Kidney capillary endothelial cell (primary cell): ENCODE measurements at regions not wholly inside any gene's neighbourhood (a gene's known extent, or its start where the extent isn't known, plus 50 kb on each side); places are given as distances from the start of the nearest gene placed in this dataset.
"Not testable (repeated sequence)": the region's sequence is repeated elsewhere in the genome, so short reads cannot be mapped to it uniquely, and the experiment has no call there.

Experiments used
- DNase-seq: peaks from one replicate; pipeline ENCODE4 v3.0.0-alpha.2; 2018; ENCODE audit warnings: low spot score

DNA sequence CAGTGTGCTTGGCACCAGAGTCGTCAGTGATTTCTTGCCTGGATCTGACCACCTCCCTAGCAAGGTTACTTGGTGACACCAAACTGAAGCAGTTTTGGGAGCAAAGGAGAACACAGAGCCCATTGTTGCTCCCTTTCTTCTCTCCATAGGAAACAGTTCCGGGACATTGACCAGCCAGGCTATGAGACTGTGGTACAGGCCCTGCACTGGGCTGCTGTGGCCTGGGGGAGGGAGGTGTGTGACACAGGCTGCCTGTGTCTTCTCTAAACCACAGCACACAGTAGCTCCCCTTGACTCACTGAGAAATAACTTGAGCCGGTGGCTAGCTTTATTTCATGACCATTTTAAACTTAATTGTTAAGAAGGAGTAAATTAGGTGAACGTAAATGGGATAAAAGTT, 214.8 kb upstream of the UBL3 start:
- DNase-seq, result no peak

DNA sequence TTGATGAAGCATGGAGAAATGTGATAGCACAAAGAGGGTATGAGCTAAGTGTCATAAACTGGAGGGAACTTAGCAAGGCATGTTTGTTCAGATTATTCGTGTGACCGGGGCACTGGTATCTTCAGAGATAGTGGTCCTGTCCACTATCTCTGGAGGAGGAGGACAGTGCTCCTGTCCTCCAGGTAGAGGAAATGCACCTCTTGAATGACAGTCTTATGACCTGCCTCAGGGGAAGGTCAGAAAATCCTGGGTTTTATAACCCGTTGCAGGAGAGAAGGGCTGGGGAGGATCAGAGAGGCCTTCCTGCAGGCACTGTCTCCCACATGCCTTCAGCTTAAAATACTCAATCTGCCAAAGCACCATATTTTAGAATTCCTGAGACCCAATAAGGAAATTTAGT, 213.5 kb upstream of the UBL3 start:
- no peak for DNase-seq

DNA sequence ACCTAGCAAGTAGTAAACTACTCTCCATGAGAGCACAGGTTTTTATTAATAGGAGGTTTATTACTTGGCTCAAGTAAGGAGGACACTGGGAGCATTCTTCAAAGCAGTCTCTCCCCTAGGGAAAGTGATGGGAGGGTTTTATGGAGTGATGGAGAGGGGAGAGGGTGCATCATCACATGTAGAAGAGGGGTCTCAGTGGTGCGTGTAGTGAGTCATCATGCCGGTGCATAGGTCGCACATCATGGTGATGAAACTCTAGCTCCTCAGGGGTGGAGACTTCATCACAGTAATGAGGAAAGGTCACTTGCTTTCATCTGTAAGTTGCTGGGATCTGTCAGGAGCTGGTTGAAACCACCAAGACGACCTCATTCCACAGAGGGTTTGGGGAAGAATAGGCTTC, 210.8 kb upstream of the UBL3 start:
- DNase-seq, result no peak

DNA sequence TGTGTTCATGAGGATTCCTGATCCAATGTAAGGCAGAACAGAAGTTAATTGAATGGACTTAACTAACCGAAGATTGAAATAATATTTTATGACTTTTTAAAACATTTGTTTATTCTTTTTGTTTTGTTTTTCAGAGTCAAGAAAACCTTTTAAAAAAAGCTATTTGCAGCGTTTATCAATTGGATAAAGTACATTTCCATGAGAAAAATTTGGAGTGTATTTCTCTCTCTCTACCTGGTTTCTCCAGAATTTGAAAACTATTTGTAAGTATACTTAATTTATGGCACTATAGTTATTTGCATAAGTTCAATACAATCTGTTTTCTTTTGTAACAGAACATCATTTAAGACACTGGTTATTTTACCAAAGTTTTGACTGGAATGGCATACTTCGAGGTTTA, 208.0 kb upstream of the UBL3 start:
- DNase-seq, result no peak

DNA sequence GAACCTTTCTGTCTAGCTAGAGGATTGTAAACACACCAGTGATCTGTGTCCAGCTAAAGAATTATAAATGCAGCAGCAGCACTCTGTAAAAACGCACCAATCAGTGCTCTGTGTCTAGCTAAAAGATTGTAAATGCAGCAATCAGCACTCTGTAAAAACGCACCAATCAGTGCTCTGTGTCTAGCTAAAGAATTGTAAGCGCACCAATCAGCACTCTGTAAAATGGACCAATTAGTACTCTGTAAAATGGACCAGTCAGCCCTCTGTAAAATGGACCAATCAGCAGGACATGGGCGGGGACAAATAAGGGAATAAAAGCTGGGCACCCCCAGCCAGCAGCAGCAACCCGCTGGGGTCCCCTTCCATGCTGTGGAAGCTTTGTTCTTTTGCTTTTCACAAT, 204.1 kb upstream of the UBL3 start:
- DNase-seq, result not testable (repeated sequence)

DNA sequence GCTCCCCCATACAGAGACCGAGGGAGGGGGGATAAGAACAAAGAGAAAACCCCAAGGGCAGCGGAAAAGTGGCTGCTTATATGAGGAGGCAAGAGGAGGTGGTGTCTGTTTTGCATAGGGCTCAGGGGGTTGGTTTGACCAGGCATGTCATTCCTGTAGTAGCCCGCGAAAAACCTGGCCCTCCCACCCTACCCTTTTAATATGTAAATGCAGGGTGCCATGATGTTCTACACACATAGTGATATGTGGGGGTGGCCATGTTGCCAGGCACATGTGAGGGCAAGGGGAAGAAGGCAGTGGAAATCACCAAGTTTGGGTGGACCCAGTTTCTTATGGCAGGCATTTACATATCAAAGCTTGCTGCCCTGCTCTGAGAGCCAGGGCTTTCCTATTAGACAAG, 203.5 kb upstream of the UBL3 start:
- no peak for DNase-seq

DNA sequence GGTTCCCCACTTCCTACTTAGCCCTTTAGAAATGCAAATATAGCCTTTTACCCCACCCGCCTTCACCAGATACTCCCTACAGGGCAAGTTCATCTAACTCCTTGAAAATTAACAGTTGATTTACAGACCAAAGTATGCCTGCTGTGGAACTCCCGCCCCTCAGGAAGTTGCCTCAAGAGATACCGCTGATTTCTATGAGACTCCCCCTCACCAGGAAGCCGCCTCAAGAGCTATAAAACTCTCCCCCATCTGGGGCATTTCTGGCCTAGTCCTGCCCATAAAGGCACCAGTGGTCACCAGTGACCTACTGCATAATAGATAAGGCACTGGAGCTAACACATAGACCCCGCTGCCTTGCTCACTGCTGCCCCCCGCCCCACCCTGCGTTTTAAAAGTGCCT, 201.7 kb upstream of the UBL3 start:
- DNase-seq, result no peak

DNA sequence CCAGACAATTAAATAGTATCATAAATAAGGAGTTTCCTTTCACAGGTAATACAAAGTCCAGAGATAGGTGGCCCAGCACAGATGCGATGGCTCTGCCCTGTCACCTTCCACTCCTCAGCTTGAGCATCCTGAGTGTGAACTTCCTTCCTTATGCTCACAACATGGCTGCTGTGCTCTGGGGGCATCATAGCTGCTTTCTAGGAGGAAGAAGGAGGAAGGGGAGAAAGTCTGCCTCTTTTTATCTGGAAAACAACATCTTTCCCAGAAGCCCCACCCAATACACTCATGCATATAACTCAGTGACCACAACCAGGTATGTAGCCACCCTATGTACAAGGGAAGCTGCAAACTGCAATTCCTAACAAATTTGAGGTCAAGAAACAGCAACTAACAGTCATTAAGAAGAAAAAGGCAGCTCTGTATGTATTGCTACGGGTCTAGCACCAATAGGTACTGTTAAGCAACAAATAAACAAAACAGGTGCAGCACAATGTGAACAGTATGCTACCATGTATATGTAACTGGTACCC, 201.2 kb upstream of the UBL3 start:
- no peak for DNase-seq

DNA sequence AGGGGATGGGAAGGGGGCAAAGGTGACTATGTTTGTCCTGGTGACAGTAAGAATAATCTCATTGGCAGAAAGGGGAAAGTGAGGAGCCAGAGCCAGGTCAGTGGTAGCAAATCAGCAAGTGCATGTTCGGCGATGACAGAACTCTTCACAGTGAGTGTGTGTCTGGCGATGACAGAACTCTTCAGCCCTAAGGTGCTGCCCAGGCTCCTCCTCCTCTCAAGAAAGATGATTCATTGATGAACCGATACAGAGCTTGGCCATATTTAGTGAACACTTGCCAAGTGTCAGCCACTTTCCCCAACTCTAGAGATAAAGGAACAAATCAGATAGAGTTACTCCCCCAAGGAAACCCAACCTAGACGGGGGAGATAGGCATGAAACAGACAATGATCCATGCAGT, 199.3 kb upstream of the UBL3 start:
- DNase-seq, result no peak

DNA sequence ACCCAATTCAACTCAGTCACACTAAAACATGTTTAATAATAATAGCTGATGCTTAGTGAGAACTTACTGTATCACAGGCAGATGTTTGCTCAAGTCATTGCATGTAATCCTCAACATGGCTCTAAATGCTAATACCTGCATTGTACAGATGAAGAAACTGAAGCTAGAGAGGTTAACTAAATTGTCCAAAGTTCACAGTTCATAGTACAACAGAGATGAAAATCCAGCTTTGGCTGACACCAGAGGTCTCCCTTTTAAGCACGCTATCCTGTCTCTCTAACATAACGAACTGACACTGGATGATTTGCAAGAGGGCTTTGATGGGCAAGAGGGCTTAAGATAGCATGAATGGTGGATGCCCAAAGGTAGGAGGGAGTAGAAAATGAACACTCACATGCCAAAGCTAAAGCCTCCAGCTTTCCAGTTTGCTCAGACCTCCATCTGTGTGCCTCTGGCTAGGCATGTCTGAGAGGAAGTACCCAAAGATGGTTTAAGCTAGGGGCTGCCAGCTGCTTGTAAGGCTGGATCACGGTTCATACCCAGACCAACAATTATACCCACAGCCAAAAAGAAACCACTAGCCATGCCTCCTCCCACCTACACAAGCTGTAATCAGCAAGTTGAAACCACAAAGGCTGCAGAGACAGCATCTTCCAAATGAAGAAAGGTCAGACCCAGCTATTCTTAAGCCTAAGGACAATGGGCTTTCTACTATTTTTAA, 196.9 kb upstream of the UBL3 start:
- no peak for DNase-seq

DNA sequence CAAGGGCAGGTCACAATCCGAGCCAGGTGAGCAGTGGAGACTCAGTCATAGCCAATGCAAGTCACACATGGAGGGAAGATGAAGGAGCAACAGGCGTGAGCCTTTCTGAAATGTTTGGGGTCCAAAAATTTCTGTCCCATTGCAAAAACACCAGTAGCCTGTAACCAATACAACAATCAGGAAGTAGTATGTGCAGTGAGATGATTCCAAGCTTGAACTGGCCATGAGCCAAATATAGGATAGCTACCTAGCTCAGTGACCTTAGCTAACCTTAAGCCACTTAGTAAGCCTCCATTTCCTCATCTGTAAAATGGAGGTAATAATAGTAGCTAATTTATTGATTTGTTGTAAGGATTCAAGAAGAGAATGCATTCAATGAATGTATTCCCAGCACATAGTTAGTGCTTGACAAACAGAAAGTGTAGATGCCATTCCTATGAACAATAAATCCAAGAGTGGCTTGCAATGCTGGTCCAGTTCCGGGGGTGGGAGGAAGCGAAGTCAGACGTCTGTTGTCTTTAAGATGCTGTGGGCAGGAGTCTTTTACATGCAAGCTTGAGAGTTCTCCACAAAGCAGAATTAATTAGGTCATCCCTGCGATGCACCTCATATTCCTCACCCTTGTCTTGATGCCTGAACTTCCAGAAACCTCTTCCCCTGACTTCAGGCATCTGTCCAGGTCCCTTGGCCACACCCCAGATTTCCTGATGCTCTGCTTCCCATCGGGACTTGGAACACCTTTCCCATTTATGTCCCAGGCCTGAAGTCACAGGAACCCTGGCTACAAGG, 195.7 kb upstream of the UBL3 start:
- no peak for DNase-seq

DNA sequence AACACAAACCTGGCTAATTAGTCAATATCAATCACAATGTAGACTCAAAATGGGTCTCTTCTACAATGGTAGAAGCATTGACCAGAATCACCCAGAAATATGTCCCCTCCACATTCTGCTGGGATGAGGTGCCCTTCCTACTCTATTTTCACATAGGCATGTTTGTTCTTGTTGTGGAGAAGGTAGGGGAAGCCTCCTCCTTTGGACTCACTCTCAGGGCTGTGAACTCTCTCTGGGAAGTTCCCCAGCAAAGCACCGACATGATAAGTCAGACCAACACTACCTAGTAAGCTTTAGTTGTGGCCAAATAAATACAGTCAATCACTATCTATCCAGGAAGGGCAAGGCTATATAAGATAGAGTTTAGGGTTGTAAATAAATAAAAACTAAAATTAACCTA, 194.5 kb upstream of the UBL3 start:
- DNase-seq, result no peak

DNA sequence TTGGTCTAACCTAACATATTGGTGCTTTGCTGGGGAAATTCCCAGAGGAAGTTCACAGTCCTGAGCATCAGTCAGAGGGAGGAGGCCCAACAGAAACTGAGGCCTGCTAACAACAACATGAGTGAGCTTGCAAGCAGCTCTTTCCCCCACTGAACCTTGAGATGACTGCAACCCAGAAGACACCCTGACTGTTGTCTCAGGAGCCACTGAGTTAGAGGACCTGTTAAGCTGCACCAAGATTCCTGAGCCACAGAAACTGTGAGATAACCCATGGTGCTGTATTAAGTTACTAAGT, 193.2 kb upstream of the UBL3 start:
- DNase-seq, result no peak

DNA sequence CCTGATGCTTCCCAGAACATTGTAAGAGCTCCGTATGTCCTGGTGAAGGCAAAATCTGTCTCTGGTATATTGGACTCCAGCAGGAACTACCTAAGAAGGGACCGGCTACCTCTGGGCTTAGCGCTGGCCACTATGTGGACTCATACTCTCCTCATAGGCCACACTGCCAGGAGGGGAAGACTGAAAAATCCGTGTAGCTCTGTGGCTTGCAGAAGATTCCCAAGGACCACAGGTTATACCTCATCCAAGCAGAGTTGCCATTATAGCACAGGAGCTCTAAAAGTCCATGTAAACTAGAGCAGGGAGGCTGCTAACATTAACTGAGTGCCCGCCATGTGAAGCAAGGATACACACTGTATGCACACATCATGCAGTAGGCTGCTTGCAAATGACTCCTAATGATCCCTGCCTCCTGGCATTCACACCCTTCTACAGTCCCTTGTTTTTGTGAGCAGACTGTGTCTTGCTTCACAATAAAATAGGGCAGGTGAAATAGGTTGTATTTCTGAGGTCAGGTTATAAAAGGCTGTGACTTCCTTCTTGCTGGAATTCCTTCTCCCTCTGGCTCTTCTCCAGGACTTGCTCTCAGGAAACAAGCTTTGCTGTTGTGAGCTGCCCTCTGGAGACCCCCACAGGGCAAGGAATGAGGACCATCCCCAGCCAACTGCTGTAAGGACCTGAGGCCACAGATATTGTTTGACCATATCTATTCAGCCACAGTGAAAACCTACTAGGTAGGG, 192.6 kb upstream of the UBL3 start:
- DNase-seq, result no peak

DNA sequence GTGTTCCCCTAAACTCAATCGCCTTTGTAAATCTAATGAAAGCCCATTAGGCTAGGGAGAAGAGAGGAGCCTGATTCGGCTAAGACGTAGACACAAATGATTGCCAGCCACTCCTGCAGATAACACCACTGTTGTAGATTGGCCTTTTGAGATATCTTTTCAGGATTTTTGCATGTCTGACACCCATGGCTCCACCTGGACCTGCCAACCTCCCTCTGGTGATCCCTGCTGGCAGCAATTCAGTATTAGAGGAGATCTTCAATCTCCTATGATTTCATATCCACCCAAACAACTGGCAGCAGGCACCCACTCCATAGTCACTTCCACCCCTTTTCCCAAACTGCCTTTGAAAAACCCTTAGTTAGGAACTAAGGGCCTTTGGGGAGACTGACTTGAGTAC, 191.9 kb upstream of the UBL3 start:
- DNase-seq, result no peak

DNA sequence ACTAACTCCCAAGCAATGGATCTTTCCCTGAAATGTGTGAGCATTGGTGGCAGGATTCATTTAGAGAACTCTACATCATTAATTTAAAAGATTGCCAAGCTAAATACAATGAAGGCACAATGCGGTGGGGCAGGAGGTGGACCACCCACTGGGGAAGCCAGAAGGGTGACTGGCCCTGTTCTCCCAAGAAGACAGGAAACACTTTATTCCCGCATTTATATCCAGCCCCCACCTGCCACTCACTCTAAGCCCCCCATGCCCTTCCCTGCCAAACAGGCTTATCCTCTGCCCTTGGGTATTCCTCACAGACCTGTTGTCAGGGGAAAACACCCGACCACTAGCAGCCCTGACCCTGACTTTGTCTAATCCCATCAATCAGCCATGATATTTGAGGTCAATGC, 189.1 kb upstream of the UBL3 start:
- DNase-seq, result no peak

DNA sequence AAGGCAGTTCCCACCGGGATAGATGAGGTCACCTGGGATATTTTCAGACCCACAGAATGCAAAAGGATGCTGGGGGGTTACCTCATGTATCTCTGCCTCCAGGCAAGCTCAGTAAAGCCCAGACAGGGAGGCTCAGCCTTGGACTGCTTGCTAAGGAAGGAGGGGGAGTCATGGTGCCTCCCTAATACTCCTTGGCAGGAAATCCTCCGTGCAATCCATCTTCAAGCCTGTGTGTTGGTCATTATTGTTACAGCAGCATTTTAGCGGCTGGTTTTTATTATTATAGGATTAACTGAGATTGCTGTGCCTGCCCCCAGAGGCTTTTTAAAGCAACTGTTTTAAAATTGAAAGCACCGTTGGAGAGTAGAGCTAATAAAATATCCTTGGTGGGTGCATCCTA, 188.5 kb upstream of the UBL3 start:
- no peak for DNase-seq

DNA sequence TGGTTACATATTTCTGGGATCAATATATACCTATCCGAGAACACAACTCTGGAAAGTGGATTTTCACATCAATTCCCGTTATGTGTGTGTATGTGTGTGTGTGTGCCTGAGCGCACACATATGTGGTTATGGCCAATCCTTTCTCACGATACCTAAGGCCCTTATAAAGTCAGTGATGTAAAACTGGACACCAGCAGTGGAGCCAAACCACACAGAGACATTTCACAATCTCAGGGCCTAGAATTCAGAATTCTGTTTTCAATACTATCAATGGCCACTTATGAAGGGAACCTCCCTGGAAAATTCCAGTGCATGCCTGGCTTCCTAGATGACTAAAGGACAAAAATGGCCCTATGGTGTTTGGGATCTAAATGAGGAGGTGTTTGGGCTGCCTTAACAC, 187.3 kb upstream of the UBL3 start:
- DNase-seq, result no peak

DNA sequence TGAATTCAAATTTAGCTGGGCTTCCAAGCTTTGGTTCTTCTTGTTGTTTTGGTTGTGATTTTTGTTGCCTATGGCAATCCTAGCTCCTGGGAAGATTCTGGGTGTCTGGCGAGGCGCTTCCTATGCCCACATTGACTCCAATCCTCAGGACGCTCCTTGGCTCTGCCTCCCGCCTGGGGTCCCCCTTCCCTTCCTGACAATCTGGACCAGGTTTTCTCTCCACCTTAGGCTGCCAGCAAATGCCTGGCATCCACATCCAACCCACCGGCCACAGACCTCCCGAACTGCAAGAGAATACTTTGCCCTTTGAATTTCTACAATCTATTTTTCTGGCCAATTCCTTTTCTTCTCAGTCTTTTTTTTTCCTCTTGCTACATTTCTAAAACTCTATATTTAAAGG, 186.9 kb upstream of the UBL3 start:
- DNase-seq, result no peak

DNA sequence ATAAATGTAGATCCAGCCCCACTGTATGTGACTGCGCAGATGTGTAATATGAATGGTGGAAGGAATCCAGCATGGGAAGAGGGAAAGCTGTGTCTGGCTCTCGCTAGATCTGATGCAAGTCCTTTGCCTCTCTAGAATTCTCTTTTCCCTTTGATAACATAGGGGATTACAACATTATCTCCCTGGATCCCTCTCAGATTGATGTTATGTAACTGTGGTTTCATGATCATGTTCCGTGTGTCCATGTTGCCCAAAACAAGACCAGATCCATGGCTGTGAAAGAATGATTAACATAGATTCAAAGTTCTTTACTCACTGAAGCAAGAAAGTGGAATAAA, 184.0 kb upstream of the UBL3 start:
- DNase-seq, result no peak

DNA sequence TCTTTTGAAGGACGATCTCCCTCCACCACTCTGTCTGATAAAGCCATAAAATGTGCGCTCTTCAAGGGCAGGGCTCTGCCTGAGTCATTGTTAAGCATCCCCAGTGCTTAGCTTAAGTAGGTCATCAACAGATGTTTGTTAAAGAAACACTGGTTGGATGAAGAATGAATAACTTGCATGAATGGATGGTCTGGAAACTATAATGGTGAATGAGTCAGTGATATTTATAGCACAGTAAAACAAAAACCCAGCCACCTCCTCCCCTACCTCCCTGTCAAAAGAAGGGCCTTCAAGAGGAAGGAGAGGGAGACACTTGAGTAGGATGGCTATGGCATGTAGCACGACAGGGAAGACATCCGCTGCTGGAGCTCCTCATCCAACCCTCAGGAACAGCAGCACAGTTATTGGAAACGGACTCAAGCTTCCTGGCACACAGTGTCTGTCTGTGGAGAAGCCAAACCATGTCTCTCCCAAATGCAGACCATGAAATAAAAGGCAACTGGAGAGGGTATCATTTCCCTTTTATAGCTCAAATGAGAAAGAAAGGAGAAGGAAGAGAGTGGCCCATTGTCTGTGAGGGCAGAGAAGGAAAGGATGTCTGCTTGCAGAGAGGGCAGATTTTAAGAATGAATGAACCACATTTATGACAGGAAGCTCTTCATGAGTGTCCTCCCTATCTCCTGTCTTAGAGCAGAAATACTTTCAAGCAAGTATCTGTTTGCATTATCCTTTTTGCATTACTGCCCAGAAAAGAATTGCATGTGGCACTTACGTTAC, 183.5 kb upstream of the UBL3 start:
- DNase-seq, result peak; percentile 55

DNA sequence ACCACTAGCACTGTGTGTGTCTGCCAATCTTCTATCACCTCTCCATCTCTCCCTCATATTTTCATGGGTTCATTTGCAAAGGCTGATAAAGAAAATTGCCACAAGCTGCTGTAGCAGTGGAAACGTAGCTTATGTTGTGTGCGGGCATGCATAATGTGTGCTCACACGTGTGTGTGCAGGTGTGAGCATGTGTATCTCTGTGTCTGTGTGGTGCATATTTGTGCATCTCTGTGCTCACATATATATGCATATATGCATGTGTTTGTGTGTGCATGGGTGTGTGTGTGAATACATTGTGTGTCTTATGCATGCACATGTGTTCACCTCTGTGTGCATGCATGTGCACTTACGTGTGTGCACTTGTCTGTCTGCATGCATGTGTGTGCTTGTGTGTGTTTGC, 181.8 kb upstream of the UBL3 start:
- DNase-seq, result no peak

DNA sequence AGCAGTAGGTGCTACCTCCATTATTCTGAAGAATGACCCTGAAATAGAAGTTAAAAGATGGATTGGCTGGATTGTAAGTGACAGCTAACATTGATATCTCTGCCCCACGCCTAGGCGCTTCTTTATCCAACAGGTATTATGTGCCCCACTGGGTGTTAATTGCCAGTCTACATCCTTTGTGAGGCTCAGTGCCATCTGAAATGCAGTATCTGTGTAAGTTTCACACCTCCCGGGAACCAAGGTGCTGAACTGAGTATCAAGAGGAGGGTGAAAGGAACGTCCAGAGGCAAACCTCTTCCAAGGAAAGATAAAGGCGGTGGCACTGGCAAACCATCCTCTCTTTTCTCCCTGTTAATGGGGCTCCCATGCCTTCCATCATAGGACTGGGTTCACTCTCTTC, 181.1 kb upstream of the UBL3 start:
- DNase-seq, result no peak
